Body of pancreas (tissue), 4 donors: ENCODE measurements at regions not wholly inside any gene's neighbourhood (a gene's known extent, or its start where the extent isn't known, plus 50 kb on each side); places are given as distances from the start of the nearest gene placed in this dataset.

Experiments
- ATAC-seq: fragments of 150-250 bp; one replicate; pipeline ENCODE4 v1.9.1; 2016
- DNase-seq, 4 donors: peaks; one replicate each; pipeline ENCODE4 v3.0.0-alpha.2; 2019
- H3K27ac ChIP-seq, 4 donors: fragments of 200-600 bp; sonication (generic); 1 replicate in 3 of 4; 2 replicates in 1 of 4; pipeline versions ENCODE4 v1.5.1 to v1.6.1; 2016 to 2019; ENCODE audit warnings: mild to moderate bottlenecking in 1 of 4, mixed read lengths in 1 of 4, moderate library complexity in 1 of 4
- H3K27me3 ChIP-seq, 2 donors: fragments of 200-600 bp; sonication (generic); one replicate each; pipeline ENCODE4 v1.6.0; 2016; ENCODE audit warnings: mild to moderate bottlenecking in 1 of 2
- H3K36me3 ChIP-seq, 2 donors: fragments of 200-600 bp; sonication (generic); replicated peaks in 1 of 2; 2 replicates each; pipeline ENCODE4 v1.5.1; 2016; ENCODE audit warnings: low read depth in 2 of 2; ENCODE audit not compliant: insufficient read depth in 1 of 2
- H3K4me1 ChIP-seq: fragments of 200-600 bp; sonication (generic); one replicate; pipeline ENCODE4 v1.6.0; 2016
- H3K4me3 ChIP-seq, 2 donors: fragments of 200-600 bp; sonication (generic); 1 replicate in 1 of 2; 2 replicates in 1 of 2; pipeline ENCODE4 v1.5.1; 2016 to 2019
- H3K9me3 ChIP-seq, 3 donors: fragments of 200-600 bp; sonication (generic); 1 replicate in 2 of 3; 2 replicates in 1 of 3; pipeline ENCODE4 v1.5.1; 2016
- CTCF ChIP-seq, 7 experiments: fragments of 450-650 bp in 4 of 7; fragments of 200-600 bp in 3 of 7; sonication (generic) in 3 of 7; IDR thresholded peaks; one replicate each; pipeline ENCODE4 v1.5.1; 2016 to 2019; ENCODE audit warnings: antibody characterized with exemption in 7 of 7
- POLR2A ChIP-seq, 3 donors: fragments of 450-650 bp; IDR thresholded peaks; one replicate each; pipeline ENCODE4 v1.6.1; 2016; ENCODE audit warnings: antibody characterized with exemption in 3 of 3, mild to moderate bottlenecking in 2 of 3
- WGBS, 2 donors: methylation state at CpG; one replicate each; pipeline ENCODE4 v1.1.5; 2017; 5-methylcytosine and 5-hydroxymethylcytosine counted together
- intact Hi-C: fragments of 100-400 bp; cut with DNase I; formaldehyde crosslinking; loops from one replicate; pipeline ENCODE4 v1.15.1; 2023

GRCh38 chr21:14838400-14838799 is 226.4 kb downstream of the NRIP1 start:
- Histone ChIP-seq H3K4me3 (no peak overlapping the region), H3K4me1 (no peaks in the 10 kb centered on the region), H3K27me3 (no peaks in the 10 kb centered on the region), H3K9me3 (no peaks in the 10 kb centered on the region), H3K36me3 (no peaks in the 10 kb centered on the region), H3K27ac (no peak overlapping the region)
- intact Hi-C loops: no loop called here
- ATAC-seq (no peak), DNase-seq (no peak)
- no peak for TF ChIP-seq POLR2A (IDR thresholded peaks at IDR 0.05)
- no peak for TF ChIP-seq CTCF (IDR thresholded peaks at IDR 0.05)
- WGBS, 2 donors: 43% methylated on average over 3 of the region's 3 CpGs

- WGBS, 2 donors: 76 to 80% methylated on average over 1 of the region's 1 CpG
- Histone ChIP-seq H3K27me3 (no peaks in the 10 kb centered on the region), H3K4me1 (no peaks in the 10 kb centered on the region), H3K9me3 (no peaks in the 10 kb centered on the region), H3K36me3 (no peaks in the 10 kb centered on the region), H3K27ac (no peak overlapping the region), H3K4me3 (no peak overlapping the region)
- DNase-seq (no peak), ATAC-seq (no peak)
- TF ChIP-seq CTCF (IDR thresholded peaks at IDR 0.05) (no peak), POLR2A (IDR thresholded peaks at IDR 0.05) (no peak)
- intact Hi-C loops: no loop called here
Measured at GRCh38 chr21:14836950-14837349, 227.8 kb downstream of the NRIP1 start.

GRCh38 chr21:14833666-14834351 is 231.0 kb downstream of the NRIP1 start:
- Histone ChIP-seq H3K36me3 (no peaks in the 10 kb centered on the region), H3K27ac (no peak overlapping the region), H3K27me3 (no peaks in the 10 kb centered on the region), H3K4me1 (no peaks in the 10 kb centered on the region), H3K4me3 (no peak overlapping the region), H3K9me3 (no peaks in the 10 kb centered on the region)
- WGBS, 2 donors: 86 to 100% methylated on average over 1 of the region's 1 CpG
- intact Hi-C loops: no loop called here
- no peak for ATAC-seq
- no peak for TF ChIP-seq CTCF (IDR thresholded peaks at IDR 0.05)
- no peak for TF ChIP-seq POLR2A (IDR thresholded peaks at IDR 0.05)
- DNase-seq: no peak

- TF ChIP-seq POLR2A (IDR thresholded peaks at IDR 0.05) (no peak), CTCF (IDR thresholded peaks at IDR 0.05) (no peak)
- H3K36me3 ChIP-seq: no peaks in the 10 kb centered on the region
- DNase-seq (no peak), ATAC-seq (no peak)
- intact Hi-C loops: no loop called here
- 86 to 91% methylated on average over 4 of the region's 4 CpGs for WGBS, 2 donors
- no peaks in the 10 kb centered on the region for H3K27me3 ChIP-seq
- H3K4me3 ChIP-seq: no peak overlapping the region
- H3K4me1 ChIP-seq: no peaks in the 10 kb centered on the region
- no peak overlapping the region for H3K27ac ChIP-seq
- no peaks in the 10 kb centered on the region for H3K9me3 ChIP-seq
Measured at GRCh38 chr21:14833241-14833640, 231.6 kb downstream of the NRIP1 start.

- Histone ChIP-seq H3K27ac (no peak overlapping the region), H3K36me3 (no peaks in the 10 kb centered on the region), H3K27me3 (no peaks in the 10 kb centered on the region), H3K4me1 (no peaks in the 10 kb centered on the region), H3K9me3 (no peaks in the 10 kb centered on the region), H3K4me3 (no peak overlapping the region)
- intact Hi-C loops: no loop called here
- TF ChIP-seq POLR2A (IDR thresholded peaks at IDR 0.05) (no peak), CTCF (IDR thresholded peaks at IDR 0.05) (no peak)
- no peak for ATAC-seq
- 53 to 65% methylated on average over 3 of the region's 3 CpGs for WGBS, 2 donors
- DNase-seq: no peak
Measured at GRCh38 chr21:14830307-14830706, 234.5 kb downstream of the NRIP1 start.
